Hepatocyte (in vitro differentiated cells): ENCODE measurements at regions not wholly inside any gene's neighbourhood (a gene's known extent, or its start where the extent isn't known, plus 50 kb on each side); places are given as distances from the start of the nearest gene placed in this dataset.

Experiments used
- EZH2 ChIP-seq: fragments of 200-600 bp; sonication (generic); IDR thresholded peaks from 2 replicates; pipeline ENCODE4 v1.6.1; 2016; ENCODE audit warnings: antibody characterized with exemption, mild to moderate bottlenecking, borderline replicate concordance
- EZH2phosphoT487 ChIP-seq: fragments of 200-600 bp; sonication (generic); IDR thresholded peaks from one replicate; pipeline ENCODE4 v1.6.1; 2018; ENCODE audit warnings: antibody characterized with exemption, mild to moderate bottlenecking, low read depth, moderate library complexity; ENCODE audit not compliant: unreplicated experiment, severe bottlenecking
- TF ChIP-seq, protein P1 (sequence below): fragments of 200-600 bp; sonication (generic); IDR thresholded peaks from 2 replicates; pipeline ENCODE4 v1.5.1; 2016; ENCODE audit warnings: antibody characterized with exemption, mild to moderate bottlenecking; ENCODE audit not compliant: poor library complexity

DNA sequence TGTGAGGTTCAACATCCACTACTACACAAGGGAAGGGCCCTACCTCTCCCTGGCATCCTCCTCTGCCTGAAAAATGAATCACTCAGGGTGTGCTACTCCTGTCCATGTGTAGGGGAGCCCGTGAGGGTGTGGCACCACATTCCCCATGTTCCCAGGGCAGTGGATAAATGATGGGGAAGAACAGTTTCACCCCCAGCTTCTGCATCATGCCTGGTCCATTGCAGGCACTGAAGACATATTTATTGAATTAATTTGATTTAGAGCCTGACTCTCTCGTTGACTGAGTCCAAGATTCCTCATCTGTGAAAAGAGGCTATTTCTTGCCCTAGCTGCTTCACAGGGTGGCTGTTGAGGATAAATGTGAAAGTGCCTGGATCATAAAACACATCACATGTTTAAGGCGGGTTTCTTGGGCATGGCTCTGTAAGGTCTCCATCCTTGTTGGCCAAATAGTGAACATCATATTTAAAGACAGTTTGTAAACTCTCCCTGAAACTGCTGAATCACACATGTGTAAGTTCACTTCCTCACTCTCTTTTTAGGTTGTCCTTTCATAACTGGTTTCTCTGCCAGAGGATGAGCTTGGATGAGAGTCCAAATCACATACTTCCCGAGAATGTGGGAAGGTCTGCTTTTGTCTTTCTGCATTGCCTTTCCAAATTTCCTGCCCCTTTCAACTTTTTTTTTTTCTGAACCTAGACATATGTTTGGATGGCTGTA lies 79.7 kb upstream of the FYN start:
- TF ChIP-seq EZH2 (no peak), EZH2phosphoT487 (no peak)
- TF ChIP-seq, protein P1, sequence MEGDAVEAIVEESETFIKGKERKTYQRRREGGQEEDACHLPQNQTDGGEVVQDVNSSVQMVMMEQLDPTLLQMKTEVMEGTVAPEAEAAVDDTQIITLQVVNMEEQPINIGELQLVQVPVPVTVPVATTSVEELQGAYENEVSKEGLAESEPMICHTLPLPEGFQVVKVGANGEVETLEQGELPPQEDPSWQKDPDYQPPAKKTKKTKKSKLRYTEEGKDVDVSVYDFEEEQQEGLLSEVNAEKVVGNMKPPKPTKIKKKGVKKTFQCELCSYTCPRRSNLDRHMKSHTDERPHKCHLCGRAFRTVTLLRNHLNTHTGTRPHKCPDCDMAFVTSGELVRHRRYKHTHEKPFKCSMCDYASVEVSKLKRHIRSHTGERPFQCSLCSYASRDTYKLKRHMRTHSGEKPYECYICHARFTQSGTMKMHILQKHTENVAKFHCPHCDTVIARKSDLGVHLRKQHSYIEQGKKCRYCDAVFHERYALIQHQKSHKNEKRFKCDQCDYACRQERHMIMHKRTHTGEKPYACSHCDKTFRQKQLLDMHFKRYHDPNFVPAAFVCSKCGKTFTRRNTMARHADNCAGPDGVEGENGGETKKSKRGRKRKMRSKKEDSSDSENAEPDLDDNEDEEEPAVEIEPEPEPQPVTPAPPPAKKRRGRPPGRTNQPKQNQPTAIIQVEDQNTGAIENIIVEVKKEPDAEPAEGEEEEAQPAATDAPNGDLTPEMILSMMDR, result no peak
